HG03175 (cell line): ENCODE measurements at regions not wholly inside any gene's neighbourhood (a gene's known extent, or its start where the extent isn't known, plus 50 kb on each side); places are given as distances from the start of the nearest gene placed in this dataset.

ENCODE experiments used
- ATAC-seq: cut with Tn5 transposase; IDR thresholded peaks from one replicate; pipeline ENCODE4 v1.9.1; 2021; ENCODE audit warnings: mild to moderate bottlenecking, moderate library complexity; ENCODE audit not compliant: unreplicated experiment

DNA sequence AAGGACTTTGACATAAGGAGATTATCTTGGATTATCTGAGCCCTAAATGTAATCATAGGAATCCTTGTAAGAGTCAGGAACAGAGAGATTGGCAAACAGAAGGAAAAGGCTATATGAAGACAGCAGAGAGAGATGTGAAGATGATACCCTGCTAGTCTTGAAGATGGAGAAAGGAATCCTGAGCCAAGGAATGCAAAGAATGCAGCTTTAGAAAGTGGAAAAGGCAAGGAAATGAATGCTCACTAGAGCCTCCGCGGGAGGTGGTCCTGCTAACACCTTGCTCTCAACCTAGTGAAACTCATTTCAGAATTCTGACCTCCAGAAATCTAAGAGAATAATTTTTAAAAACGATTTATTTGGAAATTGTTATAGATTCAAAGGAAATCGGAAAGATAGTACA lies 117.1 kb downstream of the TBXT start:
- no peak for ATAC-seq

DNA sequence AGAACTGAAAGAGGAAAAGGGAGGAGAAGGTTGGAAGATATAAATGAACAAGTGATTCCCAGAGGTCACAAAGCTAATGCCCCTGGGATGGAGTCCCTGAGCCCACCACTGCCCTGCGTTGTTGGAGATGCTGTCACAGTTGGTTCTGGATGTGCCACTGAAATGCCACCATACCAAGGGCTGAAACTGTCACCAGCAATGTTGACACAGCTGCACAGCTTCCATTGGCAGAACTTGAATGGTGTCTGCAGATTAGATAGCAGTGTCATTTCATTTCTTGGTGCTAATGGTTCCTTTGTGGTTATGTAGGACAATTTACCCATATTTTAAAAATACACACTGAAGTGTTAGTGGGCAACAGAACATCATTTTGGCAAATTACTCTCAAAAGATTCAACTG lies 120.7 kb downstream of the TBXT start:
- no peak for ATAC-seq

DNA sequence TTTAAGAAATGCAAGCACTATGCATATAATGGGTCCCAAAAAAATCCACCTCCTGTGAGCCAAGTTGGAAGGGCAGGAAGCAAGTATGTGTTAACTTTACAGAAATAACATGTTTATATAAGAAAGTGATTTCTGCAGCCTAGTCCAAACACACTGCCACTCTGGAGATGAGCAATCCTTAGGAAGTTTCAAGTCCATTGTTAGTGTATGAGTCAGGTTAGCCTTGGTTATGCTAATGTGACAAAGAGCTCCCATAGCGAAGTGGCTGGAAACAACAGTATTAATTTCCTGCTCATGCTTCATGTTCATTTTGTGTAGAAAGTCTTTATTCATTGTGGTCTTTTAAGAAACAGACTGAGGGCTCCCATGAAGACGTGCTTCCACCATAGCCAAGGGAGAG lies 121.4 kb downstream of the TBXT start:
- no peak for ATAC-seq

DNA sequence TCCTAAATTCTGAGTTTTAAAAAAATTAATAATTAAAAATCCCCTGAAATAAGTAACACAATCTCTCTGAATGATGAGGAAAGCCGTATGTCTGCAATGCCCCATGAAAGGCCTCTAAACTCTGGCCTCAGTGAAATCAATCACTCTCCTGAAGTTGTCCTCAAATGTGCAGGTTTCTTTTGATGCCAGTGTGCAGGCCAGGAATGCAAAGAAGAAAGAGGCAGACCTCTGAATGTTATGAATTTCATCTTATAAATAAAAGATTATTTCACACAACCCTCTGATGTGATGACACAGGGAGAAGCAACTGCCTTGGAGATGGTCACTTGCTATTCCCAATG lies 121.8 kb downstream of the TBXT start:
- ATAC-seq, result no peak

DNA sequence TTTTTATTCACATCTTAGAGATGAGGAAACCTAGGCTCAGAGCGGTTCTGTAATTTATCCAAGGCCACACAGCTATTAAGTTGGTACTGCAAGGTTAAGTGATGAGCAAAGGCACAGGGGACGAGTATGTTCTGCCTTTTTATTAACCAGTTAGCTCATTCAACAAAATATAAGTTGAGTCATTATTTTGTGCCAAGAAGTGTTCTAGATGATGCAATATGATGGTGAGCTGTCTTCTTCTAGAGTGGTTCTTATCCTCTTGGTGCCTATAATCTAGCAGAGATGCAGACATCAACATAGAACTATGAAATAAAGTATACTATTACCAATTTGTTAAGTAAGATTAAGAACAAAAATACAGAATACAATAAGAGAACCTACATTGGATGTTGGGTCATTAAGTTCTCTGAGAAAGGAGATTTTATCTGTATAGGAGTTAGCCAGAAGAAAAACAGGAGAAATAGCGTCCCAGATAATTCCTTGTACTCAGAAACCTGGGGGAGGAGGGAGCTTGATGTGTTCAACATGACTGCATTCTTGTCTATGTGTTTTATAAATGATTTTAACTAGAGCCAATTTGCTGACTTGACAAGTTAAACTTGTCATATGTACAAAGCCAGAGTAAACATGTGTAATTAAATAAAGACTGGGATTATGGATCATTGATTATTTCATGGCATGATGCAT lies 122.3 kb downstream of the TBXT start:
- ATAC-seq, result no peak

DNA sequence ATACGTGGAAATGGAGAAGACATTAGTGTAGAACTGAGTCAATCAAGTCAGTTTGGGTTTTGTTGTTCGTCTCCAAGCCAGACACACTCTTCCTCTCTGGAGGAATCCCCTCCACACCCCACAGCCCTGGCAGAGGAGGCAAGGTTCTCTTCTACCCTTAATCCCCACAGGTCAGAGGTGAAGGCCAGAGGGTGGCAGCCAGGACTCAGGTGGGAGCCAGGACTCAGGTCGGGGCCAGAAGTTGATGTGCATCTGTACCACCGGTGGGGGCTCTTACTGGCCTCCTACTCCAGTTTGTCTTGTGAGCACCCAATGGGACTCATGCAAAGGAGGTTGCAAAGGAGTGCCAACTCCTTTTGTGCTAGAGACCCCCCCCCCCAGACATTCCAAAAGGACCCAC lies 126.4 kb downstream of the TBXT start:
- no peak for ATAC-seq

DNA sequence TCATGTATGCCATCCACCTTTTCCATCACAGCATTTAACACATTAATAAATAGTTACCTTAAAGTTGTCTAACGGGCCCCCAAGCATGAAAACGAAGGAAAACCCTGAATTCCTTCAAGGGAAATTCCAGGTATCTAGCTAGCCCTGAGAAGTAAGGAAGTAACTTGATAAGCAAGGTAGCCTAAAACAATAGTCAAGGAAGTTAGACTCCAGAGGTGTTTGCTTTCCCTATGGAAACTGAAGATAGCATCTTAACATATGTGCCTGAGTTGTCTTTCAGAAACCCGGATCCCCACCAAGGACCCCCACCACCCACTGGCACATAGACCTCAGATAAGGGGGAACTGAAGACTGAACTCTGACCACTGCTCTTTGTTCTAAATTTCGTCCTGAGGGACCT lies 127.4 kb downstream of the TBXT start:
- no peak for ATAC-seq

DNA sequence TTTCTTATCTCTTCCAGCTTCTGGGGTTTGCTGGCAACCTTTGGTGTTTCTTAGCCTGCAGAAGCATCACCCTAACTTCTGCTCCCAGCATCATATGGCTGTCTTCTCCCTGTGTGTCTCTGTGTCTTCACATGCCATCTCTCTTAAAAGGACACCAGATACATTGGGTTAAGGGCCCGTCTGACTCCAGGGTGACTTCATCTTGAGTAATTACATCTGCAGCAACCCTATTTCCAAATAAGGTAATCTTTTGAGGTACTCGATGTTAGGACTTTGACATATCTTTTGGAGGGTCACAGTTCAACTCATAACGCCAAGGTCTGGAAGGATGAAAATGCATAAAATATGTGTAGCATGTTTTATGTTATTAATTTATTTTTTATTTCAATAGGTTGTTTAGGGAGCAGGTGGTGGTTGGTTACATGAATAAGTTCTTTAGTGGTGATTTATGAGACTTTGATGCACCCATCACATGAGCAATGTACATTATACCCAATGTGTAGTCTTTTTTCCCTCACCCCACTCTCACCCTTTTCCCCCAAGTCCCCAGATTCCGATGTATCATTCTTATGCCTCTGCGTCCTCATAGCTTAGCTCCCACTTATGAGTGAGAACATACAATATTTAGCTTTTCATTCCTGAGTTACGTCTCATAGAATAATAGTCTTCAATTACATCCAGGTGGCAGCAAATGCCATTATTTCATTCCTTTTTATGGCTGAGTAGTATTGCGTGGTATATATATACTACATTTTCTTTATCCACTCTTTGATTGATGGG lies 131.1 kb downstream of the TBXT start:
- ATAC-seq, result no peak

DNA sequence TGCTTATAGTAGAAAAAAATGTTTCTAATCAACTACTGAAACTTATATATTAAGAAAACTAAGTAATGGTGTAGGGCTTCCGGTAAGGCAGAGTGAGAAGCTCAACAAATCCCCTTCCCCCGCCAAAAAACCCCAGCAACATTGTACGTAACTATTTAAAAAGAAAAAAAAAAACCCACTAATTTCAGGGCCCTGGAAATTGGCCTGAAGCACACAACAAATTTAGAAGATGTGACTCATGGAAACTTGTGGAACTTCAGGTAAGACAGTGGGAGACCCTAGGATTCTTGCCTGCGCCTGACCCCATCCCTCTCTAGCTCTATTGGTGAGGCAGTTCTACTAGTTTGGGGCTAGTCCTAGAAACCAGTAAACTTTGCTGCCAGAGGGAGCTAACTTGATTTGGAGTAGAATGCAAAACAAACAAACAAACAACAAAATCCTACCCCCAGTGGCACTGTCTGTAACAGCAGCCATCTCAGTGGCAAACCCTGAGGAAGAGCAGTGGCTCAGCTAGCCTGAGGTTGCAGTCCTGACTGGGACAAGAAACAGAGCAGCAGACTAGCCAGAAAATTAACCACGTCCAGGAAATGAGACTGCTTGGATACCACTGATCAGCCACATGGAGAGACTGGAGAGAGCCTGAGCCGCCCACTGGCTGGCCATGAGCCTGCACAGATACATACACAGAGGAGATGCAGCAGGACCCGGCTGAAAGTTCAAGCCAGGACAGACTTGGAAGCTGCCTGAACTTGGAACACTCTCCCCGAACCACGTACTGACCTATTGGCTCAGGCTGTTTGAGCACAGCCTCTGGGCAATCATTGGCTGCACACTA lies 135.1 kb downstream of the TBXT start:
- peak; percentile 52 for ATAC-seq

DNA sequence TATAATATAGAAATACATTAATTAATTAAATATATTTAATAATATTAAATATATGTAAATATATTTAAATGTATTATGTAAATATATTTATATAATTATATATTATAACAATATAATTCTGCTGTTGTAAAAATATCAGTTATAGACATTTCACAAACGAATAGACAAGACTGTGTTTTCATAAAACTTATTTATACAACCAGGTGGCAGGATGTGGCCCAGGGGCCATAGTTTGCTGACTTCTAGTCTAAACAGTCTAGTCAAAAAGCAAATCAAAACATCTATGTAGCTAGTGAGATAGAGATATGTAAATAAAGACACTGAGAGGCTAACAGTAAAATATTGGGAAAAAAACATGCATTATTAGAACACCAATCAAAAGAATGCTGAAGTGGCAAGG lies 136.4 kb downstream of the TBXT start:
- no peak for ATAC-seq

DNA sequence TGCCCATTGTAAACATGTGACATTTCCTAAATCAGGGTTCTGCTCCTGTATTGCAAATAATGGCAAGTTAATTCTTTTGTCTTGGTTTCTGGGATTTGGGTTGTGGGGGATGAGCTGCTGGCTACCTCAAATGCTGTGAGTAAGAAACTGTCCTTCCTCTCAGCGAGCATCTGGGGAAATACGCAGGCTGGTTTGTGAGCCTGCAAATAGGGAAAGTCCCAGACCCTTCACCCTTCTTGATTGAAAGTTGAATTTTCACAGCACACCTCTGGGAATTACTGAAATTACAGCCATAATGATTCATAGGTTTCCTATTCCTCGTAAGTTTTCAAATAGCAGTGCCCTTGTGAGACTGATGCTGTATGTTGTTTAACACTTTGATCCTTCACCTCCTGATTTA lies 138.1 kb downstream of the TBXT start:
- no peak for ATAC-seq

DNA sequence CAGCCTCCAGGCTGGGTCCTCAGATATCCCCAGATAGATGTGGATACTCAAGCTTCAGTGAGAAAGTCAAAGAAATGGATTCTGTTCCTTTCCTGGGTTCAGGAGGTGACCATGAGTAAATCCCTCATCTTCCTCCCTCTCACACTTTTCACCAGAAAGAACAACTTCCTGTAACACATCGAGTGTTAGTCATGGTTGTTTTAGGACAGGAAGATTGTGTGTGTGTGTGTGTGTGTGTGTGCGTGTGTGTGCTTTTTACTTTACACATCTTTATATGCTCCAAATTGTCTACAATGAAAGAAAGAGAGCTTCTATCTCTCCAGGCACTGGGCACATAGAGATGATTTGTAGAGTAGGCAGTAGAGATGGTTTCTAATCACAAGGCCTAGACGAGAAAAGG lies 139.9 kb downstream of the TBXT start:
- no peak for ATAC-seq

DNA sequence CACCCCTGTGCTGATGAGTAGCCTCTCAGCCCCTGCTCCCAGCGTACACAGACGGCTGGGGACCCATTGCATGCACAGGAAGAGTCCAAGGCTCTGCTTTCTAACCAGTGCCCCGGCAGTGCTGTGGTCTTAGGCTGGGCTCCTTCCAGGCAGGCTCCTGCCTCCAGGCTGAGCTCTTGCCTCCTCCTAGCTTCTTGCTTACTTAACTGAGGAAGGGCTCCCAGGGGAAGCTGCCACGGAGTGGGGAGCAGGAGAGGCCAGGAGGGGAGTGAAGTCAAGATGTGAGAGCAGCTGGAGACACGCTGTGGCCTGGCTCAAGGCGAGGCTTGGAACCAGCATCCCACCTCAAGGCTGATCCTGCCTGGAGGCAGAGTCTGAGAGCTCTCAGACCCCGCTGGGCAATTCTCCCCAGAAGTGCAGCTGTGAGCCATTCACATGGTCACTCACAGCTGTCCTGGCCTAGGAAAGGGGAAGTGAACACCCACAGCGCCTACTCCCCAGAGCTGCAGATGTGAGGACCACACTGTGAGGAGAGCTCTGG lies 141.0 kb downstream of the TBXT start:
- ATAC-seq, result no peak

DNA sequence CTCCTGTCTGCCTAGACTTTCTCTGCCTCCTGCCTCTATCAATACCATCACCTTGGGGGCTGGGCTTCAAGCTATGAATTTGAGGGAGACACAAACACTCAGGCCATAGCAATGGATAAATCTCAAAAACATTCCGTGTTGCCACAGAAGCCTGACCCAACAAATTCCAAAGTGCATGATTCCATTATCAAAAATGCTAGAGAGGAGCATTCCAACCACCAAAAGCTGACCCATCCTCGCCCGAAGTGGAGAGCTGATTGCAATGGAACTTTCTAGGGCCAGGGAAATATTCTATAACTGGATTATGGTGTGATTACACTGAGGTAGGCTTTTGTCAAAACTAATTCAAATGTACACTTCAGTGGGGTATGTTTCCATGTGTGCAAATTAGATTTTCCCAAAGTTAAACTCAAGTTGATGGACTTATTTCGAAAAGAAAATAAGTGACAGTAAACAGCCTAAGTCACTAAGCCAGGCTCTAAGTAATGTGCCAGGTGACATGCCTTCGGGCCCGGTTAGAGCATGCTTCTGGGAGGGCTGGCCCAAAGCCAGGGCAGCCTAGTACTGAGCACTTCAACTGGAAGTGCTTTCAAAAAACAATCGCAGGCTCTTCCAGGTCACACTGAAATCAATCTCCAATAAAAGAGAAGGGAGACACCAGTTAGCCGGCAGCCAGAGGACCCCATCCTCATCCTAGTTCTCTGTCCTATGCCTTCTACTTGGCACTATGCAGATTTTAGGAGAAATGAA lies 142.3 kb downstream of the TBXT start:
- no peak for ATAC-seq

DNA sequence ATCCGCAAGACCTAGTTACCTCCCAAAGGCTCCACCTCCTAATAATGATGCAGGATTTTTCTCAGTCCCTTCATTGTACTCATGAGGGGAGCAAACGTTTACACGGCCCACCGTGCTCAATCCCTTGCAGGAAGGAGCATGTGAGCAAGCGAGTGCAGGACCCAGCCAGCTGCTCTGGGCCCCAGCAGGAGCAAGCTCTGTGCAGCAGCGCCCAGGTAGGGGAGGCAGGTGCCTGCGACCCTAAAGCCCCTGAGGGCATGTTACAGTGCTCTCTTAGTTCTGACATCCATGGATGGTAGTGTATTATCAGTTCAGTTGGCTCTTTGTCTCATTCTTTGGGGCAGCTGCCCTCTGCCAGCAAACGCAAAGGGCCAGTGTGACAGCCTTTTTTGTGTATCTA lies 143.4 kb downstream of the TBXT start:
- no peak for ATAC-seq

DNA sequence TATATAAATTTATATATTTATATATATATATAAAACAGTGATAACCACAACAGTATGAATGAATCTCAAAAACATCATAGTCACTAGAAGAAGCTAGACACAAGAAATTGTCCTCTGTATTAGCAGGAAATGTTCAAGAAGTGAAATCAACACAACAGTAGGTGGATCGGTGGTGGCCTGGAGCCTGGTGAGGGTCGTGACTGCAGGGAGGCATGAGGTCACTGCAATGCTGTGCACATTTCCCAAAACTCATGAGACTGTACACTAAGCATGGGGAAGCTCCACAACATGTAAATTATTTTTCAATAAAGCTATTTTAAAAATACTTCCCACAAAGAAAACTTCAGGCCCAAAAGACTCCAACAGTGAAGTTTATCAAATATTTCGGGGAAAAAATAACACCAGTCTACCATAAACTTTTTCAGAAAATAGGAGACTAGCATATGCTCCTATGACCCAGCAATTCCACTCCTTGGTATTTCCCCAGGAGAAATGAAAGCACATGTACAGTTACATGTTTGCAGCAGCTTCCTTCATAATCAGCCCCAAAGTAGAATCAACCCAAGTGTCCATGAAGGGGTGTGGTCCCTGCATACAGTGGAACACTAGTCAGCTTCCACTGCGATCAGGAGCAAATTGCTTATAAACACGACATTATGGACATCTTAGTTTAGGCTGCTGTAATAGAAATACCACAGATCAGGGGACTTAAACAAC lies 144.2 kb downstream of the TBXT start:
- ATAC-seq, result no peak

DNA sequence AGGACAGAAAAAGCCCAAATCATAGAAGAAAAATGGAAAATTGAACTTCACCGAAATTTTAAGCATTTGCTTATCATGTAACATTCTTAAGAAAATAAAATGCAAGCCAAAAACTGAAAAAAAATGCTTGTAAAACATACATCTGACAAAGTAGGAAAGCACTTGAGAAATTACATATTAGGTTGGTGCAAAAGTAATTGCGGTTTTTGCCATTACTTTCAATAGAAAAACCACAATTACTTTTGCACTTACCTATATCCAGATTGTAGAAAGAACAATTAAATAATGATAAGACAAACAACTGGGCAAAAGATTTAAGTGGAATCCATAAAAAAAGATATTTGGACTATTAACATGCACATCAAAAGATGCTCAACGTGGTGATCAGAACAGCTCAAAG lies 146.2 kb downstream of the TBXT start:
- no peak for ATAC-seq

DNA sequence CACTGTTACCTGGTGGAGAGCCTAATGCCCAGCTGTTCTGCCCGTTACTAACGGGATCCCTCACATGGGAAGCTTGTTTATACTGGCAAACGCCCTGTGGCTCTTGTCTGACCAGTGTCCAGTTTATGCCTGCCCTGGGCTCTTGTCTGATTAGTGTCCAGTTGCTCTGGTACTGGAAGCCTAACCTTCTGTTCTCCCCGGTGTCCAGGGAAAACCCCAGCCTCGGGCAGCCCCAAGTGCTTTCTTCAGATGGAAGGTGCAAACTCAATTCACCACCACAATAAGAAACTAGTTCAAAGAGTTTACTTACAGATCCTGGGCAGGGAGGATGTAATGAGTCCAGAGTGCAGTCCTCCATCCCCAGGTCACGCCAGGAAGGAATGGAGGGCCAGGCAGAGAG lies 148.4 kb downstream of the TBXT start:
- no peak for ATAC-seq

DNA sequence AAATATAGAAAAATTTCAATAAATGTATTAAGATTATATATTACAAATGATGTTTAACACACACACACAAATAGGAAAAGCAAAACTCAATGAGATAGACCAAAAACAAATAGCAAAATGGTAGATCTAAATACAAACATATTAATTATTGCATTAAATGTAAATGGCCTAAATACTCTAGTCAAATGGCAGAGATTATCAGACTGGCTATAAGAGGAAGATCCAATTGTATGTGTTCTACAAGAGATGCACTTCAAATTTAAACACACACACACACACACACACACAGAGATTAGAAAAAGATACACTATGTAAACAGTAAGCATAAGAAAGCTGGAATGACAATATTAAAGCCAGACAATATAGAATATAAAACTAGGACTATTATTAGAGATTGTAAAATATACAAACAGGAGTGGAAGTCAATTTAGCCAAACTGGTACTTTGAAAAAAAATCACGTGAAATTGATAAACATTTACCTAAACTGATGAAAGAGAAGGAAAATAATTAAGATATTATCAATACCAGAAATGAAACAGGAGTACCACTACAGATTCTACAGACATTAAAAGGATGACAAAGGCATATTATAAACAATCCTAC lies 150.5 kb downstream of the TBXT start:
- ATAC-seq, result no peak

DNA sequence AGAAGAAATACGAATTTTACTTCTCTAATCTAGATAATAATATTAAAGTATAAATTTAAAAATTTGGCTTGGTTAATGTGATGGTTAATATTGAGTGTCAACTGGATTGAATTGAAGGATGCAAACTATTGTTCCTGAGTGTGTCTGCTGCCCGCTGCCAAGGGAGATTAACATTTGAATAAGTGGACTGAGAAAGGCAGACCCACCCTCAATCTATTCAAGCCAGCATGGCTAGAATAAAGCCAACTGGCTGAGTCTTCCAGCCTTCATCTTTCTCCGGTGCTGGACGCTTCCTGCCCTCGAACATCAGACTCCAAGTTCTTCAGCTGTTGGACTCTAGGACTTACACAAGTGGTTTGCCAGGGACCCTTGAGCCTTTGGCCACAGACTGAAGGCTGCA lies 152.7 kb downstream of the TBXT start:
- ATAC-seq, result no peak
